ENCODE measurements at regions not wholly inside any gene's neighbourhood (a gene's known extent, or its start where the extent isn't known, plus 50 kb on each side); places are given as distances from the start of the nearest gene placed in this dataset.

DNA sequence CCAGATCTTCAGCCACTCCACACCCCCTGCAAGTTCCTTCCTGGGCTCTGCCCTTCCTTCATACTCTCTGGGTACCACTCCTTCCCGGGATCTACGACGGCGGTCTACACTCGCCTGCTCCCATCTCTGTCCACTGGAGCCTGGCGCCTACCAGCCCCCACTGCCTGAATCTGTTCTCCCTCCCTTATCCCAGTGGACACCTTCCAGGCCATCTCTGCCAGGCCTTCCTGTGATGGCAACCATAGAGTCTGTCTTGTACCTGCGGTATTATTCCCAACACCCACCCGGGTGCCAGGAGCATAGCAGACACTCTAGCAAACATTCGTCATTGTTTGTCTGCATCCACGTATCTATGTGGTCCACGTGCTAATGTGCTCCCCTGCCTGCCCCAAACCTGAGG, 140.9 kb downstream of the ZFP36L2 start:
- no peak for TF ChIP-seq YY1 (IDR thresholded peaks at IDR 0.05)
- TF ChIP-seq, protein P1, sequence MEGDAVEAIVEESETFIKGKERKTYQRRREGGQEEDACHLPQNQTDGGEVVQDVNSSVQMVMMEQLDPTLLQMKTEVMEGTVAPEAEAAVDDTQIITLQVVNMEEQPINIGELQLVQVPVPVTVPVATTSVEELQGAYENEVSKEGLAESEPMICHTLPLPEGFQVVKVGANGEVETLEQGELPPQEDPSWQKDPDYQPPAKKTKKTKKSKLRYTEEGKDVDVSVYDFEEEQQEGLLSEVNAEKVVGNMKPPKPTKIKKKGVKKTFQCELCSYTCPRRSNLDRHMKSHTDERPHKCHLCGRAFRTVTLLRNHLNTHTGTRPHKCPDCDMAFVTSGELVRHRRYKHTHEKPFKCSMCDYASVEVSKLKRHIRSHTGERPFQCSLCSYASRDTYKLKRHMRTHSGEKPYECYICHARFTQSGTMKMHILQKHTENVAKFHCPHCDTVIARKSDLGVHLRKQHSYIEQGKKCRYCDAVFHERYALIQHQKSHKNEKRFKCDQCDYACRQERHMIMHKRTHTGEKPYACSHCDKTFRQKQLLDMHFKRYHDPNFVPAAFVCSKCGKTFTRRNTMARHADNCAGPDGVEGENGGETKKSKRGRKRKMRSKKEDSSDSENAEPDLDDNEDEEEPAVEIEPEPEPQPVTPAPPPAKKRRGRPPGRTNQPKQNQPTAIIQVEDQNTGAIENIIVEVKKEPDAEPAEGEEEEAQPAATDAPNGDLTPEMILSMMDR (IDR thresholded peaks at IDR 0.05; ENCODE audit: low read depth, low read length, missing input control) = no peak
- TF ChIP-seq, protein P2, sequence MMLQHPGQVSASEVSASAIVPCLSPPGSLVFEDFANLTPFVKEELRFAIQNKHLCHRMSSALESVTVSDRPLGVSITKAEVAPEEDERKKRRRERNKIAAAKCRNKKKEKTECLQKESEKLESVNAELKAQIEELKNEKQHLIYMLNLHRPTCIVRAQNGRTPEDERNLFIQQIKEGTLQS (IDR thresholded peaks at IDR 0.05) = no peak
- no peak for TF ChIP-seq JUND (IDR thresholded peaks at IDR 0.05)

Data from liver (tissue), 3 donors.